ENCODE measurements at regions not wholly inside any gene's neighbourhood (a gene's known extent, or its start where the extent isn't known, plus 50 kb on each side); places are given as distances from the start of the nearest gene placed in this dataset.

DNA sequence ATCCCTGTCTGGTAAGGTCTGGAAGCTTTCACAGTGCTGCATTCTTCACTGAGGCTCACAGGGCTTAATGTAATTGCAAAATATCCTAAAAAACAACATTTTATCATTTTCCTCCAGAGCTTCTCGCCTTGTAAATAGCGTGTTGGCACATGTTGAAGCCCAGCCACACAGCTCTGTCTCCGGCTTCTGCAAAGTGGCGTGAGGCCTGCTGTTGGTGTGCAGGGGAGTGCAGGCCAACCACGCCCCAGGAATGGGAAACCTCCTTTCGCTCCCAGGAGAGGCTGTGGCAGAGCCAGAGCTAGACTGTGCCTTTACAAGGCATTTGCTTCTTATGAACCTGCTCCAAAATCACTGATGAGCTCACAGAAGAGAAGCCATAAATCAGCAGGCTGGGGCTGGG is 248.2 kb upstream of the MAF start:
- H3K9me3 Mint-ChIP-seq = no peaks in the 10 kb centered on the region
- peaks cover 18 to 36% of the 10 kb centered on the region in 2 donors for H3K27me3 Mint-ChIP-seq (ENCODE audit: low read depth in 2 of 2)
- Histone ChIP-seq H3K36me3 (ENCODE audit: control insufficient read depth, insufficient read depth, low read length) (no peaks in the 10 kb centered on the region), H3K27me3 (ENCODE audit: control insufficient read depth, insufficient read depth, low read length) (no peaks in the 10 kb centered on the region), H3K4me1 (ENCODE audit: control insufficient read depth, insufficient read depth, low read length) (no peaks in the 10 kb centered on the region), H3K27ac (ENCODE audit: low read length) (no peak overlapping the region), H3K9me3 (ENCODE audit: control insufficient read depth, insufficient read depth, low read length) (no peaks in the 10 kb centered on the region), H3K4me3 (ENCODE audit: low read length) (no peak overlapping the region)
- TF ChIP-seq, protein P1, sequence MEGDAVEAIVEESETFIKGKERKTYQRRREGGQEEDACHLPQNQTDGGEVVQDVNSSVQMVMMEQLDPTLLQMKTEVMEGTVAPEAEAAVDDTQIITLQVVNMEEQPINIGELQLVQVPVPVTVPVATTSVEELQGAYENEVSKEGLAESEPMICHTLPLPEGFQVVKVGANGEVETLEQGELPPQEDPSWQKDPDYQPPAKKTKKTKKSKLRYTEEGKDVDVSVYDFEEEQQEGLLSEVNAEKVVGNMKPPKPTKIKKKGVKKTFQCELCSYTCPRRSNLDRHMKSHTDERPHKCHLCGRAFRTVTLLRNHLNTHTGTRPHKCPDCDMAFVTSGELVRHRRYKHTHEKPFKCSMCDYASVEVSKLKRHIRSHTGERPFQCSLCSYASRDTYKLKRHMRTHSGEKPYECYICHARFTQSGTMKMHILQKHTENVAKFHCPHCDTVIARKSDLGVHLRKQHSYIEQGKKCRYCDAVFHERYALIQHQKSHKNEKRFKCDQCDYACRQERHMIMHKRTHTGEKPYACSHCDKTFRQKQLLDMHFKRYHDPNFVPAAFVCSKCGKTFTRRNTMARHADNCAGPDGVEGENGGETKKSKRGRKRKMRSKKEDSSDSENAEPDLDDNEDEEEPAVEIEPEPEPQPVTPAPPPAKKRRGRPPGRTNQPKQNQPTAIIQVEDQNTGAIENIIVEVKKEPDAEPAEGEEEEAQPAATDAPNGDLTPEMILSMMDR (IDR thresholded peaks at IDR 0.05) = no peak
- H3K36me3 Mint-ChIP-seq = no peaks in the 10 kb centered on the region
- DNase-seq (no peak), ATAC-seq (no peak)
- H3K4me1 Mint-ChIP-seq = peaks cover 0 to 4% of the 10 kb centered on the region in 2 donors
- intact Hi-C loops (cut with micrococcal nuclease) = no loop called here
- H3K27ac Mint-ChIP-seq = no peak overlapping the region
- no peak overlapping the region for H3K4me3 Mint-ChIP-seq
- WGBS (ENCODE audit: insufficient coverage) = 82% methylated on average over 6 of the region's 6 CpGs

DNA sequence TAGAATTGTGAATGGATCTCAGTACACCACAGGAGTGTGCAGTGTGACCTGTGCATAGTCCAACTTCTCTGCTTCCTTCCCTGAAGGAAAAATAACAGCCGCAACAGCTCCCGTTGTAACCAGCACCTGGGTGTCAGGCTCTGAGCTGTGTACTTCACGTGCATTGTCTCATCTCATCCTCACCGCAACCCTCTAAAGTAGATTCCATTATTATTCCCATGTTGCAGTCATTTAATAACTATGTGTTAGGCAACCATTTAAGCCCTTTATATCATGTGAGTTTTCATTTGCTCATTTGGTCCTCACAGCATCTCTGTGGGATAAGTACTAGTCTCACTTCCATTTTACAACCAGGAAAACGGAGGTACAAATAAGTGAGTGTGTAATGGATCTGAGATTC is 247.0 kb upstream of the MAF start:
- no peaks in the 10 kb centered on the region for H3K4me1 ChIP-seq (ENCODE audit: control insufficient read depth, insufficient read depth, low read length)
- no peak overlapping the region for H3K4me3 ChIP-seq (ENCODE audit: low read length)
- no peak for DNase-seq
- H3K36me3 ChIP-seq (ENCODE audit: control insufficient read depth, insufficient read depth, low read length) = no peaks in the 10 kb centered on the region
- TF ChIP-seq, protein P1 (IDR thresholded peaks at IDR 0.05) = no peak
- no peaks in the 10 kb centered on the region for H3K9me3 ChIP-seq (ENCODE audit: control insufficient read depth, insufficient read depth, low read length)
- H3K4me3 Mint-ChIP-seq = no peak overlapping the region
- H3K27me3 ChIP-seq (ENCODE audit: control insufficient read depth, insufficient read depth, low read length) = no peaks in the 10 kb centered on the region
- no peak for ATAC-seq
- H3K9me3 Mint-ChIP-seq = no peaks in the 10 kb centered on the region
- no peak overlapping the region for H3K27ac ChIP-seq (ENCODE audit: low read length)
- 96% methylated on average over 4 of the region's 5 CpGs for WGBS (ENCODE audit: insufficient coverage)
- intact Hi-C loops (cut with micrococcal nuclease) = no loop called here
- no peaks in the 10 kb centered on the region for H3K36me3 Mint-ChIP-seq
- H3K27me3 Mint-ChIP-seq (ENCODE audit: low read depth in 2 of 2) = peaks cover 18 to 32% of the 10 kb centered on the region in 2 donors
- peaks cover 0 to 15% of the 10 kb centered on the region in 2 donors for H3K4me1 Mint-ChIP-seq
- H3K27ac Mint-ChIP-seq = no peak overlapping the region

GRCh38 chr16:79847101-79847500 is 246.6 kb upstream of the MAF start:
- no peak for ATAC-seq
- 94% methylated on average over 7 of the region's 7 CpGs for WGBS (ENCODE audit: insufficient coverage)
- H3K27me3 ChIP-seq (ENCODE audit: control insufficient read depth, insufficient read depth, low read length) = no peaks in the 10 kb centered on the region
- Mint-ChIP-seq H3K27me3 (ENCODE audit: low read depth in 2 of 2) (peaks cover 19 to 32% of the 10 kb centered on the region in 2 donors), H3K4me3 (no peak overlapping the region), H3K36me3 (no peaks in the 10 kb centered on the region), H3K9me3 (no peaks in the 10 kb centered on the region), H3K4me1 (peaks cover 0 to 19% of the 10 kb centered on the region in 2 donors), H3K27ac (no peak overlapping the region)
- no peaks in the 10 kb centered on the region for H3K9me3 ChIP-seq (ENCODE audit: control insufficient read depth, insufficient read depth, low read length)
- H3K4me3 ChIP-seq (ENCODE audit: low read length) = no peak overlapping the region
- TF ChIP-seq, protein P1 (IDR thresholded peaks at IDR 0.05) = no peak
- no peak for DNase-seq
- no peaks in the 10 kb centered on the region for H3K4me1 ChIP-seq (ENCODE audit: control insufficient read depth, insufficient read depth, low read length)
- H3K36me3 ChIP-seq (ENCODE audit: control insufficient read depth, insufficient read depth, low read length) = no peaks in the 10 kb centered on the region
- H3K27ac ChIP-seq (ENCODE audit: low read length) = no peak overlapping the region
- intact Hi-C loops (cut with micrococcal nuclease) = no loop called here

GRCh38 chr16:79845734-79846135 is 245.2 kb upstream of the MAF start:
- H3K4me3 ChIP-seq (ENCODE audit: low read length) = no peak overlapping the region
- no peak for ATAC-seq
- peaks cover 18 to 35% of the 10 kb centered on the region in 2 donors for H3K27me3 Mint-ChIP-seq (ENCODE audit: low read depth in 2 of 2)

More at GRCh38 chr16:79845734-79846135, 245.2 kb upstream of the MAF start:
- peaks cover 0 to 19% of the 10 kb centered on the region in 2 donors for H3K4me1 Mint-ChIP-seq
- Histone ChIP-seq H3K36me3 (ENCODE audit: control insufficient read depth, insufficient read depth, low read length) (no peaks in the 10 kb centered on the region), H3K27me3 (ENCODE audit: control insufficient read depth, insufficient read depth, low read length) (no peaks in the 10 kb centered on the region), H3K27ac (ENCODE audit: low read length) (no peak overlapping the region), H3K9me3 (ENCODE audit: control insufficient read depth, insufficient read depth, low read length) (no peaks in the 10 kb centered on the region), H3K4me1 (ENCODE audit: control insufficient read depth, insufficient read depth, low read length) (no peaks in the 10 kb centered on the region)
- no peaks in the 10 kb centered on the region for H3K36me3 Mint-ChIP-seq
- DNase-seq = no peak
- WGBS (ENCODE audit: insufficient coverage) = 87% methylated on average over 6 of the region's 7 CpGs
- TF ChIP-seq, protein P1 (IDR thresholded peaks at IDR 0.05) = no peak
- intact Hi-C loops (cut with micrococcal nuclease) = no loop called here
- H3K4me3 Mint-ChIP-seq = no peak overlapping the region
- no peaks in the 10 kb centered on the region for H3K9me3 Mint-ChIP-seq
- H3K27ac Mint-ChIP-seq = no peak overlapping the region
